ENCODE measurements at regions not wholly inside any gene's neighbourhood (a gene's known extent, or its start where the extent isn't known, plus 50 kb on each side); places are given as distances from the start of the nearest gene placed in this dataset.
"Not testable (repeated sequence)": the region's sequence is repeated elsewhere in the genome, so short reads cannot be mapped to it uniquely, and the experiment has no call there.

- DNase-seq = no peak
Observed at GRCh38 chr20:6692566-6693173, 74.8 kb upstream of the BMP2 start.

GRCh38 chr20:6691516-6691915 lies 76.0 kb upstream of the BMP2 start:
- DNase-seq = no peak

GRCh38 chr20:6689339-6689973 lies 78.0 kb upstream of the BMP2 start:
- no peak for DNase-seq

DNA sequence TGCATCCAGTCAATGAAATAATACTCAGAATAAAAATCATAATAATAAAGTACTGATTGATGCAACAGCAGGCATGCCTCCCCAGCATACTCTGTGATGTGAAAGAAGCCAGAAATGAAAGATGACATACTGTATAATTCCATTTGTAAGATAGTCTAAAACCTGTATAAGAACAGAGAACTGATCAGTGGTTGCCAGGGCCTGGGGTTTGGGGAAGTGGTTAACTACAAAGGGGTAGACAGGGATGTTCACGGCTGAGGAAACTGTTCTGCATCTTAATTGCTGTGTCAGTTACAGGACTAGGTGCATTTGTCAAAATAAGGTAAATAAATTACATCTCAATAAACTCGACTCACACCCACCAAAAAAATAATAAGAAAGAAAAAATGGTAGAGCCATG lies 81.3 kb upstream of the BMP2 start:
- DNase-seq = no peak

- no peak for DNase-seq
Observed at GRCh38 chr20:6685626-6686025, 81.9 kb upstream of the BMP2 start.

DNA sequence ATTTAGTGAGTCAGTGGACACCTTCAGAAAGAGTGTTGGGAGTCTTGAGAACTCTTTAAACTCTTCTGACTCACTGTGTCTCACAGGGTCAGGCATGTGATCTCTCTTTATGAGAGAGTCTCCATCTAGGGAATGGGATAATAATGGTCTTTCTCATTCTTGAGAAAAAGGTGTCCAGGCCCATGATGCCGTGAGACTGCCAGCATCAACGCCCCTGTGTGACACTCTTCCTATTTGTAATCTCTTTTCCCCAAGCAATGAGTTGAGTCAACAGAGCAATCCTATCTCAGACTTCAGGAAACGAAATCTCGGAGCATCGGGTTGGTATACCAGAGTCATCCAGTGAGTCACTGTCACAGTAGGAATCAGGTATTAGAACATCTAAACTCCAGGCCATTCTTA lies 82.3 kb upstream of the BMP2 start:
- no peak for DNase-seq

- DNase-seq = no peak
Observed at GRCh38 chr20:6683021-6683977, 84.2 kb upstream of the BMP2 start.

- no peak for DNase-seq
Observed at GRCh38 chr20:6680854-6681253, 86.6 kb upstream of the BMP2 start.

DNA sequence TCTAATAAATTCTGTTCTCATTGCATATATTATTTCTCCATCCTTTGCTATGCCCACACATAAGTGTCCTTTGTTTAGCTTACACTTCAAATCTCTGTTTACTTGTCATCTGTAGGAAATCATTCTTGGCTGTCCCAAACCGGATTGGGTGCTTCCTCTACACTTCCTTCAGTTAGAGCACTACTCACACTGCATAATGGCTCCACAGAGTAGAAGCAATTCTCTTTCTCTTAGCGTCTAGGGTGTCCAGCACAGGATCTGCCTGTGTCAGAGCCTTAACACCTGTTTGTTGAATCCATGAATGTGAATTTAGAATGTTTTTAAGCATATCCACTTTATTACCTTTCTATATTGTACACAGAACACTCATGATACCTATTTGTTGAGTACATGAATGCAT lies 87.0 kb upstream of the BMP2 start:
- no peak for DNase-seq

GRCh38 chr20:6679086-6679485 lies 88.4 kb upstream of the BMP2 start:
- no peak for DNase-seq

DNA sequence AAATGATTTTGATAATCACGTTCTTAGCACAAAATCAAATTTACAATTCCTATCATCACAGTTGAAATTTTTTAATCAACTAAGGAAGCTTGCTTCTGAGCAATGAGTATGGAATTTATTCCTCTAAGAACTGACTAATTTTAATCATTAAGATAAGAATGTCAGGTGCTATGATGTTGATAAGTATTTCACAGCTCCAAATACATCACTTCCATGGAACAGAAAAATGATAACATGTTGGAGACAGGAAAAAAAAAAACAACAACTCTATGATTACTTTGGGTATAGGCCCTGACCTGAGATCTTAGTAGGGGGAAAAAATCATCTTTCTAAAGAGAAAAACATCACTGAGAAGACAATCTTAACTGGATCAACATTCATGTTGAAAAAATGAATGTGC lies 89.4 kb upstream of the BMP2 start:
- no peak for DNase-seq

DNA sequence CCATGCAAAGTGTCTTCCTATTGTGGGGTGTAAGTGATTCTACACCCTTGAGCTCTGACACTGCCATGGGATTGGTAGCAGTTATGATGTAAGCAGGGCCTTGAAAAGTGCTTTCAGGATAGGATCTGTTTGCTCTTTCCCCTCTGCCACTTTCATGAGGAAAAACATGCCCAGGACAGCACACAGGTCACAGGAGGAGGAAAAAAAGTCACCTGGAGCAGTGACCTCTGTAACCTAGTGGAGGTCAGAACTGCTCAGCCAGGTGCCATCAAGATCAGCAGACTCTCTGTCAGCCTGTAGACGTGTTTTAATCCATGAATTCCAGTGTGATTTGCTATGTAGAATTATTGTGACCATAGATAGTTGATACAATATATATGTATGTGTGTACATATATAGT lies 92.7 kb upstream of the BMP2 start:
- no peak for DNase-seq

- DNase-seq = no peak
Observed at GRCh38 chr20:6673071-6673470, 94.4 kb upstream of the BMP2 start.

- no peak for DNase-seq
Observed at GRCh38 chr20:6671829-6672228, 95.7 kb upstream of the BMP2 start.

DNA sequence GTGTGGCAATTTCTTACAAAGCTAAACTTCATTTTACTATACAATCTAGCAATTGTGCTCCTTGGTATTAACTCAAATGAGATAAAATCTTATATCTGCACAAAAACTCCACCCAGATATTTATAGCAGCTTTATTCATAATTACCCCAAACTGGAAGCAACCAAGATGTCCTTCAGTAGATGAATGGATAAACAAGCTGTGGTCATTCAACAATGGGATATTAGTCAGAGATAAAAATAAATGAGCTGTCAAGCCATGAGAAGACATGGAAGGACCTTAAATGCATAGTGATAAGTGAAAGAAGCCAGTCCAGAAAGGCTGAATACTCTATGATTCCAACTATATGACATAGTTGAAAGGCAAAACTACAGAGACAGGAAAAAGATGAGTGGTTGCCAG lies 98.9 kb upstream of the BMP2 start:
- DNase-seq = no peak

DNA sequence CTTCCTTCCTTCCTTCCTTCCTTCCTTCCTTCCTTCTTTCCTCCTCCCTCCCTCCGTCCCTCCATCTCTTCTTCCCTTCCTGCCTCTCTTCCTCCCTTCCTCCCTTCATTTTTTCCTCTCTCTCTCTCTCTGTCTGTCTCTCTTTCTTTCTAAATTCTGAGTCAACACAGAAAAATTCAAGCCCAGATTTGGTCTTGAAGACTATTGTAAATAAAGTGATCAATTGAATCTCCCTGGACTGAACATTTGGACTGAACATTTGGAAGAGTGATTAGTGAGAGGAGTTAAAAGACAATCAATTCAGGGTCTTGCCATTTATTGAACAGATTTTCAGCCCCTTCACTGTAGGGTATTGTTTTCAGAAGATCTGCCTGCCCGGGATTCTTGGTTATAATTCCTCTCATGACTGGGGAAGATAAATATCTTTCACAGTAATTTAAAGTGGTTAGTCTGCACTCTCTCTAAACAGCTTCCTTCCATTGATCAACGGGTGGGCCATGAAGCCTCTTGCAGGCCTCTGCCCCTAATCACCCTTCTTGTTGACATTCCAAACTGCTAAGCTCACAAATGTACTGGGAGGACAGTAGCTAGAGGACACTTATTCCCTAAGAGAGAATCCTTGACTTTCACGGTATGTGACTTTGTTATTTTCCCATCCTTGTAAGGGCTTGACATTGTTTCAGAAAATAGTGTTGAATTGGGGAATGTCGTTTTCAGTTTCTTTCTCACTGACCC lies 101.7 kb upstream of the BMP2 start:
- no peak for DNase-seq

DNA sequence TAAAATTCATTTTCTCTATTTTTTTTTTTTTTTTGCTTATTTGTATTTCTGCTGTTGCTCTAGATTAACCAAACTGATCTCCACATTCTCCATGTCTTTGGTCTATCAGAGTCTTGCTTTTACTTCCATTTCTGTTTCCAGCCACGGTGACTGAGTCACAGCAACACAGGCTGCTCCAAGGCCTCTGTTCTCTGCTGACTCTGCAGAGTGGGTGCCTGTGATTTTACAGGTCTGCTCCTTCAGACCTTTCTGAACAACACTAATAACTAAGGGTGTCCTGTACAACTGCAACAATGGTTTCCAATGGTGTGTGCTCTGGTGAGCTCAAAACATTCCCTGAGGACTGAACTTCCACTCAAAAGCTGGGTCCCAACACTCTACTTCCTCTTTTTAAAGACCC lies 102.3 kb upstream of the BMP2 start:
- DNase-seq = no peak

DNA sequence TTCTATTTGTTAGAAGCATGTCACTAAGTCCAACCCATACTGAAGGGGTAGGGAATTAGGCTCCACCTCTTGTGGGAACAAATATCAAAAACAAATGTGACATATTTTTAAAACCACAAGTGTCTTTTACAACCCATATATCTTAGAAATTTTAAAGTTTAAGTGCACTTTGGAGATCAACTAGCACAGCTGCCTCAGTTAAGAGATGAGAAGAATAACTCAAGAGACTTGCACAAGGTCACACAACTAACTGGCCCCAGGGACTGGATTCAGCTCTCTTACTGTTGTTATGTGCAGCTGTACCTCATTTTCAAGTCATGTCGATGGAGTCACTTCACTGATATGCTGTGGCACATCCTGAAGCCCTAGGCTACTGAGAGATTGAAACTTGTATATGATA lies 102.9 kb upstream of the BMP2 start:
- no peak for DNase-seq

DNA sequence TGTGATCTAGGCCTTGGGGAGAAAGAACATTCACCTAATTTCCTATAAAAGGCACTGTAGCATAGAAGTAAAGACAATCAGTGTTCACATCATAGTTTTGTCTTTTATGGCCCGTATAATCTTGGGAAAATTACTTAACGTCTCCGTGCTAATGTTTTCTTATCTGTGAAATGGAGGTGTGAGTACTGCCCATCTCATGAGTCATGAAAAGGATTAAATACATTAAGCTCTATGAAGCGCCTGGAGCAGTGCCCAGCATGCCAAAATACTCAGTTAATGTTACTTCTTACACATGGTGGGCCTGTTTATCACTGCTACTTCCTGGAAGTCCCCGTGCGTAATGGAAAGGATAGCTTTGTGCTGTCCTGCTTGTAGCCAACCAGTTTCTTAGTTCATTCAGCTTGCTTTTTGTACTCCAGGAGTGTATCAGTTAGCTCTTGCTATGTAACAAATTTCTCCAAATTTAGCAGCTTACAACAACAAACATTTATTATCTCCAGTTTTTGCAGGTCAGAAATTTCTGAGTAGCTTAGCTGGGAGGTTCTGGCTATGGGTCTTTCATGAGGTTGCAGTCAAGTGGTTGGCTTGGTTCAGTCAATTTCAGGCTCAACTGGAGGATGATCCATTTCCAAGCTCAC lies 103.6 kb upstream of the BMP2 start:
- DNase-seq = no peak

GRCh38 chr20:6663104-6663503 lies 104.4 kb upstream of the BMP2 start:
- DNase-seq = no peak

GRCh38 chr20:6662309-6662708 lies 105.2 kb upstream of the BMP2 start:
- DNase-seq = no peak

DNA sequence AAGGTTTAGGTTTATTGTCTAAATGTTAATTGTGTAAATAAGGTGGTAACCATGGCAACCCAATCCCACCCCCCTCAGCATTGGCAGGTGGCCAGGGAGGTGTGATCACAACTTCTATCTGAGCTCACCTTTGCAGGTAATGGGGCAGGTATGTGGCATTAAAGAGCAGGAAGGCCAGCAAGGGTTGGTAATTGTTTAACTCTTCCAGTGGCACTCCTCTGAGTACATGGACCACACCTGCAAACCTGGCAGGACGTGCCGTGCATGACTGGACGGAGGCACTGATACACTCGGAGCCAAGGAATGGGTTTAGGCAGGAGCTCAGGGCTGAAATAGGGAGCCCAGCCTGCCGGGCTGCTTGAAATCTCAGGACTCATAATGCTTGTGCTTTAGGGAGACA lies 107.0 kb upstream of the BMP2 start:
- DNase-seq = no peak

GRCh38 chr20:6658909-6659308 lies 108.6 kb upstream of the BMP2 start:
- DNase-seq = not testable (repeated sequence)

Measured in fibroblast of skin of right quadriceps (primary cell).